ENCODE measurements at regions not wholly inside any gene's neighbourhood (a gene's known extent, or its start where the extent isn't known, plus 50 kb on each side); places are given as distances from the start of the nearest gene placed in this dataset.

- TF ChIP-seq POLR2A (IDR thresholded peaks at IDR 0.05; ENCODE audit: low read depth) (no peak), POLR2AphosphoS5 (IDR thresholded peaks at IDR 0.05) (no peak), CTCF (IDR thresholded peaks at IDR 0.05) (no peak)
Observed at GRCh38 chr6:112967974-112968373, 620.8 kb downstream of the RFPL4B start.
